HG03520 (cell line): ENCODE measurements at regions not wholly inside any gene's neighbourhood (a gene's known extent, or its start where the extent isn't known, plus 50 kb on each side); places are given as distances from the start of the nearest gene placed in this dataset.

Experiments
- ATAC-seq: cut with Tn5 transposase; IDR thresholded peaks from one replicate; pipeline ENCODE4 v1.9.1; 2021; ENCODE audit warnings: mild to moderate bottlenecking, moderate library complexity; ENCODE audit not compliant: unreplicated experiment

- ATAC-seq = no peak
Measured at GRCh38 chr6:140138311-140139010, 764.0 kb upstream of the CITED2 start.

GRCh38 chr6:140134224-140134623 lies 759.8 kb upstream of the CITED2 start:
- no peak for ATAC-seq

GRCh38 chr6:140130074-140130473 lies 755.6 kb upstream of the CITED2 start:
- ATAC-seq = no peak

- ATAC-seq = no peak
Measured at GRCh38 chr6:140124498-140124897, 750.0 kb upstream of the CITED2 start.

- no peak for ATAC-seq
Measured at GRCh38 chr6:140108167-140108566, 733.7 kb upstream of the CITED2 start.

GRCh38 chr6:140107216-140107615 lies 732.8 kb upstream of the CITED2 start:
- ATAC-seq = no peak

- no peak for ATAC-seq
Measured at GRCh38 chr6:140105857-140106256, 731.4 kb upstream of the CITED2 start.

- ATAC-seq = no peak
Measured at GRCh38 chr6:140105241-140105640, 730.8 kb upstream of the CITED2 start.

GRCh38 chr6:140101818-140102217 lies 727.4 kb upstream of the CITED2 start:
- no peak for ATAC-seq

GRCh38 chr6:140101367-140101766 lies 726.9 kb upstream of the CITED2 start:
- no peak for ATAC-seq

GRCh38 chr6:140095532-140095931 lies 721.1 kb upstream of the CITED2 start:
- no peak for ATAC-seq

GRCh38 chr6:140091895-140092294 lies 717.4 kb upstream of the CITED2 start:
- ATAC-seq = no peak

- no peak for ATAC-seq
Measured at GRCh38 chr6:140090871-140091270, 716.4 kb upstream of the CITED2 start.

GRCh38 chr6:140083375-140083774 lies 708.9 kb upstream of the CITED2 start:
- no peak for ATAC-seq

- no peak for ATAC-seq
Measured at GRCh38 chr6:140082867-140083297, 708.4 kb upstream of the CITED2 start.

GRCh38 chr6:140079328-140079727 lies 704.9 kb upstream of the CITED2 start:
- ATAC-seq = no peak

- ATAC-seq = no peak
Measured at GRCh38 chr6:140078561-140079125, 704.2 kb upstream of the CITED2 start.

GRCh38 chr6:140077827-140078560 lies 703.5 kb upstream of the CITED2 start:
- no peak for ATAC-seq

GRCh38 chr6:140076105-140076504 lies 701.7 kb upstream of the CITED2 start:
- ATAC-seq = no peak

GRCh38 chr6:140073456-140073855 lies 699.0 kb upstream of the CITED2 start:
- no peak for ATAC-seq

- ATAC-seq = no peak
Measured at GRCh38 chr6:140071601-140072062, 697.2 kb upstream of the CITED2 start.
